ENCODE measurements at regions not wholly inside any gene's neighbourhood (a gene's known extent, or its start where the extent isn't known, plus 50 kb on each side); places are given as distances from the start of the nearest gene placed in this dataset.

- no peak for DNase-seq (ENCODE audit: low spot score)
- in situ Hi-C loops (cut with MboI; ENCODE audit: low pct_unique_long_range_greater_than_20kb, low sequenced_read_pairs, unreplicated experiment): no loop called here
- no peak for TF ChIP-seq CTCF (IDR thresholded peaks at IDR 0.05; ENCODE audit: extremely low read depth, insufficient read depth, missing control alignments)
These were observed 916.3 kb upstream of the SEL1L start for GRCh38 chr14:82449926-82450468.

- no peak for TF ChIP-seq CTCF (IDR thresholded peaks at IDR 0.05; ENCODE audit: extremely low read depth, insufficient read depth, missing control alignments)
- DNase-seq (ENCODE audit: low spot score): no peak
- in situ Hi-C loops (cut with MboI; ENCODE audit: low pct_unique_long_range_greater_than_20kb, low sequenced_read_pairs, unreplicated experiment): no loop called here
These were observed 918.0 kb upstream of the SEL1L start for GRCh38 chr14:82451675-82452074.

- no peak for DNase-seq (ENCODE audit: low spot score)
- in situ Hi-C loops (cut with MboI; ENCODE audit: low pct_unique_long_range_greater_than_20kb, low sequenced_read_pairs, unreplicated experiment): no loop called here
- no peak for TF ChIP-seq CTCF (IDR thresholded peaks at IDR 0.05; ENCODE audit: extremely low read depth, insufficient read depth, missing control alignments)
These were observed 948.7 kb upstream of the SEL1L start for GRCh38 chr14:82482345-82482744.

GRCh38 chr14:82488473-82488872 is 954.8 kb upstream of the SEL1L start:
- in situ Hi-C loops (cut with MboI; ENCODE audit: low pct_unique_long_range_greater_than_20kb, low sequenced_read_pairs, unreplicated experiment): no loop called here
- TF ChIP-seq CTCF (IDR thresholded peaks at IDR 0.05; ENCODE audit: extremely low read depth, insufficient read depth, missing control alignments): no peak

GRCh38 chr14:82490397-82490796 is 956.7 kb upstream of the SEL1L start:
- in situ Hi-C loops (cut with MboI; ENCODE audit: low pct_unique_long_range_greater_than_20kb, low sequenced_read_pairs, unreplicated experiment): no loop called here

More at GRCh38 chr14:82488473-82488872, 954.8 kb upstream of the SEL1L start:
- no peak for DNase-seq (ENCODE audit: low spot score)

GRCh38 chr14:82492157-82492556 is 958.5 kb upstream of the SEL1L start:
- no peak for TF ChIP-seq CTCF (IDR thresholded peaks at IDR 0.05; ENCODE audit: extremely low read depth, insufficient read depth, missing control alignments)
- no peak for DNase-seq (ENCODE audit: low spot score)
- in situ Hi-C loops (cut with MboI; ENCODE audit: low pct_unique_long_range_greater_than_20kb, low sequenced_read_pairs, unreplicated experiment): no loop called here

More at GRCh38 chr14:82490397-82490796, 956.7 kb upstream of the SEL1L start:
- no peak for TF ChIP-seq CTCF (IDR thresholded peaks at IDR 0.05; ENCODE audit: extremely low read depth, insufficient read depth, missing control alignments)
- DNase-seq (ENCODE audit: low spot score): no peak

GRCh38 chr14:82500222-82500621 is 966.6 kb upstream of the SEL1L start:
- no peak for DNase-seq (ENCODE audit: low spot score)
- no peak for TF ChIP-seq CTCF (IDR thresholded peaks at IDR 0.05; ENCODE audit: extremely low read depth, insufficient read depth, missing control alignments)
- in situ Hi-C loops (cut with MboI; ENCODE audit: low pct_unique_long_range_greater_than_20kb, low sequenced_read_pairs, unreplicated experiment): no loop called here
